ENCODE measurements at regions not wholly inside any gene's neighbourhood (a gene's known extent, or its start where the extent isn't known, plus 50 kb on each side); places are given as distances from the start of the nearest gene placed in this dataset.

- TF ChIP-seq, protein P1, sequence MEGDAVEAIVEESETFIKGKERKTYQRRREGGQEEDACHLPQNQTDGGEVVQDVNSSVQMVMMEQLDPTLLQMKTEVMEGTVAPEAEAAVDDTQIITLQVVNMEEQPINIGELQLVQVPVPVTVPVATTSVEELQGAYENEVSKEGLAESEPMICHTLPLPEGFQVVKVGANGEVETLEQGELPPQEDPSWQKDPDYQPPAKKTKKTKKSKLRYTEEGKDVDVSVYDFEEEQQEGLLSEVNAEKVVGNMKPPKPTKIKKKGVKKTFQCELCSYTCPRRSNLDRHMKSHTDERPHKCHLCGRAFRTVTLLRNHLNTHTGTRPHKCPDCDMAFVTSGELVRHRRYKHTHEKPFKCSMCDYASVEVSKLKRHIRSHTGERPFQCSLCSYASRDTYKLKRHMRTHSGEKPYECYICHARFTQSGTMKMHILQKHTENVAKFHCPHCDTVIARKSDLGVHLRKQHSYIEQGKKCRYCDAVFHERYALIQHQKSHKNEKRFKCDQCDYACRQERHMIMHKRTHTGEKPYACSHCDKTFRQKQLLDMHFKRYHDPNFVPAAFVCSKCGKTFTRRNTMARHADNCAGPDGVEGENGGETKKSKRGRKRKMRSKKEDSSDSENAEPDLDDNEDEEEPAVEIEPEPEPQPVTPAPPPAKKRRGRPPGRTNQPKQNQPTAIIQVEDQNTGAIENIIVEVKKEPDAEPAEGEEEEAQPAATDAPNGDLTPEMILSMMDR (IDR thresholded peaks at IDR 0.05; ENCODE audit: insufficient read depth, low read length, poor library complexity, severe bottlenecking) = no peak
- no peaks in the 10 kb centered on the region for H3K27me3 ChIP-seq (ENCODE audit: control insufficient read depth, insufficient read depth, low read length)
- H3K36me3 ChIP-seq (ENCODE audit: control insufficient read depth, insufficient read depth, low read length) = no peaks in the 10 kb centered on the region
- no peak for DNase-seq (ENCODE audit: low read depth)
- no peak overlapping the region for H3K4me3 ChIP-seq (ENCODE audit: low read depth, low read length)
Observed at GRCh38 chr13:44058067-44058466, 178.4 kb downstream of the LACC1 start.

DNA sequence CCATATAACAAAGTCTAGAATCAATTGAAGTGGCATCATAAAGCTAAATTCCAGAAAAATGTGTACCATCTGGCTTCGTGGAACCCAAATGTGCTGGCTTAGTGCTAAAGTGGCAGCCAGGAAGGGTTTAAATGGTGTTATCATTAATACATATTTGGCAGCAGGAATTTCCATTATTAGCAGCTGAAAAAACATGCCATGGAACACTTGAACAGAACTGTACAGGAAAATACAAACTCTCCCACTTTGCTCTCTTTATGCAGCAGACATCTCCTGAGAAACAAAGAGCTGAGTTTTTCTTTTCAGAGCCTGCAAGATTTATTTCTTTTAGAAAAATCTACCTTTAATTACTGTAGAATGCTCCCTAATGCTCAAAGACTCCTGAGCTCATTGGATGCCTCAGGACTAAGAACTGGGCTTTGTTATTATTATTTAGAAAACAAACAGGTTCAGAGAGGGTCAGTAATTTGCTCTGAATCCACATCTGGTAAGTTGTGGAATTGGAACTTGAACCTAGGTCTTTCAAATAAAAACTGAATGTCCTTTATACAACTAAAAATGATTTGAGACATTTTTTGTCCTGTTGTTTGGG lies 179.0 kb downstream of the LACC1 start:
- Histone ChIP-seq H3K4me3 (ENCODE audit: low read depth, low read length) (no peak overlapping the region), H3K36me3 (ENCODE audit: control insufficient read depth, insufficient read depth, low read length) (no peaks in the 10 kb centered on the region), H3K27me3 (ENCODE audit: control insufficient read depth, insufficient read depth, low read length) (no peaks in the 10 kb centered on the region)
- no peak for DNase-seq (ENCODE audit: low read depth)
- TF ChIP-seq, protein P1 (IDR thresholded peaks at IDR 0.05; ENCODE audit: insufficient read depth, low read length, poor library complexity, severe bottlenecking) = no peak

DNA sequence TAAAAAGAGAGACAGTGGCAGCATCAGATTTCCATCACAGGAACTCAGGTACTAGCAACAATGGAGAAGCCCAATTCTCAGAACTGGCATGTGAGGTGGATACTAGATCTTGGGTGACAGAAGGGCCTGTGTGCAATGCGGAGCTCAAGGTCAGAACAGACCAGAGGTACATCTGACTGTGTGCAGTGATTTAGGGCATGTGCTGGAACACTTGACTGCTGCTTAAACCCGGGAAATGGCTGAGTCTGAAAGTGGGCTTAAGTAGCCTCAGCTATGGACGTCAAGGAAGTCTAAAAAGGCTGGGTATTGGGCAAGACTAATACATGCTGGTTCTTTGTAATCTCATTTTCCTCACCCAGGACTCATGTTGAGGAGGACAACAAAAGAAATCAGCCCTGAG lies 182.2 kb downstream of the LACC1 start:
- Histone ChIP-seq H3K4me3 (ENCODE audit: low read depth, low read length) (no peak overlapping the region), H3K27me3 (ENCODE audit: control insufficient read depth, insufficient read depth, low read length) (no peaks in the 10 kb centered on the region), H3K36me3 (ENCODE audit: control insufficient read depth, insufficient read depth, low read length) (no peaks in the 10 kb centered on the region)
- TF ChIP-seq, protein P1 (IDR thresholded peaks at IDR 0.05; ENCODE audit: insufficient read depth, low read length, poor library complexity, severe bottlenecking) = no peak
- DNase-seq (ENCODE audit: low read depth) = no peak

DNA sequence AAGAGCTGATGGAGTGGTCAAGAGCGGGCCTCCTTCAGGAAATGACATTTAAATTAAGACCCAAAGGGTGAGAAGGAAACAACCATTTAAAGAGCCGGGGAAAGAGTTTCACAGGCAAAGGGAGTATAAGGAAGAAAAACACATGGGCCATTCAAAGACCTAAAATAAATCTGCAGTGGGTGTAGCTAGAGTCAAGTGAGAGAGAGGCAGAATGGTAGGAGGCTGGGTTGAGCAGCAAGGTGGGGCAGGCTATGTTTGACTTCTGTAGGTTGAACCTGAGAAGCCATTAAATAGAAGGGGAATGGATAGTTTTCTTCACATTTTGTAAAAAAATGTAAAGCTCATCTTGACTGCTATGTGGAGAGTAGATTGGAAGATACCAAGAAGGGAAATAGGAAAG lies 183.8 kb downstream of the LACC1 start:
- no peak for DNase-seq (ENCODE audit: low read depth)
- Histone ChIP-seq H3K27me3 (ENCODE audit: control insufficient read depth, insufficient read depth, low read length) (no peaks in the 10 kb centered on the region), H3K4me3 (ENCODE audit: low read depth, low read length) (no peak overlapping the region), H3K36me3 (ENCODE audit: control insufficient read depth, insufficient read depth, low read length) (no peaks in the 10 kb centered on the region)
- TF ChIP-seq, protein P1 (IDR thresholded peaks at IDR 0.05; ENCODE audit: insufficient read depth, low read length, poor library complexity, severe bottlenecking) = no peak

DNA sequence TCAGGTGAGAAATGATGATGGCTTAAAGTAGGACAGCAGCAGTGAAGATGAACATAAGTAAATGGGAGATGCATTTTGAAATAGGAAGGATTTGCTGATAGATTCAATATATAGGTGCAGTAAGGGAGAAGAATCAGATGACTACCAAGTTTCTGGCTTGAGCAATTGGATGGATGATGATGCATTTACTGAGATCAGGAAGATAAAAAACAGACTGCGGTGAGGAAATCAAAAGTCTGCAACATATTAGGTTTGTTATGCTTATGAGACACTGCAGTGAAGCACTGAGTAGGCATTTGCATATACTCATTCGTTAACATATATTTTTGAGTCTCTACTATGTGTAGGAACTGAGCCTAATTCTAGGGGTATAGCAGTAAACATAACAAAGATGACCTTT lies 184.2 kb downstream of the LACC1 start:
- Histone ChIP-seq H3K27me3 (ENCODE audit: control insufficient read depth, insufficient read depth, low read length) (no peaks in the 10 kb centered on the region), H3K4me3 (ENCODE audit: low read depth, low read length) (no peak overlapping the region), H3K36me3 (ENCODE audit: control insufficient read depth, insufficient read depth, low read length) (no peaks in the 10 kb centered on the region)
- no peak for DNase-seq (ENCODE audit: low read depth)
- TF ChIP-seq, protein P1 (IDR thresholded peaks at IDR 0.05; ENCODE audit: insufficient read depth, low read length, poor library complexity, severe bottlenecking) = no peak

- Histone ChIP-seq H3K36me3 (ENCODE audit: control insufficient read depth, insufficient read depth, low read length) (no peaks in the 10 kb centered on the region), H3K27me3 (ENCODE audit: control insufficient read depth, insufficient read depth, low read length) (no peaks in the 10 kb centered on the region), H3K4me3 (ENCODE audit: low read depth, low read length) (no peak overlapping the region)
- TF ChIP-seq, protein P1 (IDR thresholded peaks at IDR 0.05; ENCODE audit: insufficient read depth, low read length, poor library complexity, severe bottlenecking) = no peak
- DNase-seq (ENCODE audit: low read depth) = no peak
Observed at GRCh38 chr13:44064357-44064756, 184.7 kb downstream of the LACC1 start.
